ENCODE measurements at regions not wholly inside any gene's neighbourhood (a gene's known extent, or its start where the extent isn't known, plus 50 kb on each side); places are given as distances from the start of the nearest gene placed in this dataset.

DNA sequence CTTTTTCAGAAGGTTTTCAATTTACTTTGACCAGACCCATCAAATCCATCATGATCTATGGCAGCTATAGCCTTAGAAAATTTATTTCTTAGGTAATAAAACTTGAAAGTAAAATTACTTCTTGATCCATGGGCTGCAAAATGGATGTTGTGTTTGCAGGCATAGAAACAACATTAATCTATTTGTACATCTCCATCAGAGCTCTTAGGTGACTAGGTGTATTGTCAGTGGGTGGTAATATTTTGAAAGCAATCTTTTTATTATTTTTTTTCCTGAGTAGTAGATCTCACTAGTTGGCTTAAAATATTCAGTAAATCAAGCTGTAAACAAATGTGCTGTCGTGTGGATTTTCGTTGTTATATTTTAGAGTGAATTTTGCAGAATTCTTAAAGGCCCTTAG is 710.0 kb downstream of the SLITRK6 start:
- H3K27me3 ChIP-seq: no peaks in the 10 kb centered on the region
- intact Hi-C loops (cut with DNase I): no loop called here
- H3K4me1 ChIP-seq: no peaks in the 10 kb centered on the region
- no peaks in the 10 kb centered on the region for H3K9me3 ChIP-seq
- no peak overlapping the region for H3K4me3 ChIP-seq
- TF ChIP-seq, protein P1, sequence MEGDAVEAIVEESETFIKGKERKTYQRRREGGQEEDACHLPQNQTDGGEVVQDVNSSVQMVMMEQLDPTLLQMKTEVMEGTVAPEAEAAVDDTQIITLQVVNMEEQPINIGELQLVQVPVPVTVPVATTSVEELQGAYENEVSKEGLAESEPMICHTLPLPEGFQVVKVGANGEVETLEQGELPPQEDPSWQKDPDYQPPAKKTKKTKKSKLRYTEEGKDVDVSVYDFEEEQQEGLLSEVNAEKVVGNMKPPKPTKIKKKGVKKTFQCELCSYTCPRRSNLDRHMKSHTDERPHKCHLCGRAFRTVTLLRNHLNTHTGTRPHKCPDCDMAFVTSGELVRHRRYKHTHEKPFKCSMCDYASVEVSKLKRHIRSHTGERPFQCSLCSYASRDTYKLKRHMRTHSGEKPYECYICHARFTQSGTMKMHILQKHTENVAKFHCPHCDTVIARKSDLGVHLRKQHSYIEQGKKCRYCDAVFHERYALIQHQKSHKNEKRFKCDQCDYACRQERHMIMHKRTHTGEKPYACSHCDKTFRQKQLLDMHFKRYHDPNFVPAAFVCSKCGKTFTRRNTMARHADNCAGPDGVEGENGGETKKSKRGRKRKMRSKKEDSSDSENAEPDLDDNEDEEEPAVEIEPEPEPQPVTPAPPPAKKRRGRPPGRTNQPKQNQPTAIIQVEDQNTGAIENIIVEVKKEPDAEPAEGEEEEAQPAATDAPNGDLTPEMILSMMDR (IDR thresholded peaks at IDR 0.05): no peak
- TF ChIP-seq POLR2A (IDR thresholded peaks at IDR 0.05): no peak
- 87 to 96% methylated on average over 2 of the region's 2 CpGs for WGBS, 2 donors
- H3K36me3 ChIP-seq: no peaks in the 10 kb centered on the region
- no peak overlapping the region for H3K27ac ChIP-seq
- DNase-seq: no peak

DNA sequence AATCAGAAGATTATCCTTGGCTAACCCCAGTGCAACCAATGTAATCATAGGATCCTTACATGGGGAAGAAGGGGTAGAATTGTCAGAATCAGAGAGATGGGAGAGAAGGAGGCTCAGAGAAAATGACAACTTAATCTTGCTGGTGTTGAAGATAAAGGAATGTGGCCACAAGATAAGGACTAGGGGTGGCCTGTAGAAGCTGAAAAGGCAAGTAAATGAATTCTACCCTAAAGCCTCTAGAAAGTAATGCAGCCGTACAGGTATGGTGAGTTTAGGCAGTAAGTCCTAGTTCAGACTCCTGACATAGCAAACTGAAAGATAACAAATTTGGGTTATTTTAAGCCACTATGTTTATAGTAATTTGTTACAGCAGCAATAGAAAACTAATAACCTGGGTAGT is 718.5 kb downstream of the SLITRK6 start:
- whole genome bisulfite sequencing, 2 donors: 90 to 95% methylated on average over 1 of the region's 1 CpG
- TF ChIP-seq, protein P1 (IDR thresholded peaks at IDR 0.05): no peak
- TF ChIP-seq POLR2A (IDR thresholded peaks at IDR 0.05): no peak
- intact Hi-C loops (cut with DNase I): no loop called here
- H3K9me3 ChIP-seq: no peaks in the 10 kb centered on the region
- no peak for DNase-seq
- no peak overlapping the region for H3K27ac ChIP-seq
- H3K36me3 ChIP-seq: no peaks in the 10 kb centered on the region
- no peak overlapping the region for H3K4me3 ChIP-seq
- H3K4me1 ChIP-seq: no peaks in the 10 kb centered on the region
- no peaks in the 10 kb centered on the region for H3K27me3 ChIP-seq

DNA sequence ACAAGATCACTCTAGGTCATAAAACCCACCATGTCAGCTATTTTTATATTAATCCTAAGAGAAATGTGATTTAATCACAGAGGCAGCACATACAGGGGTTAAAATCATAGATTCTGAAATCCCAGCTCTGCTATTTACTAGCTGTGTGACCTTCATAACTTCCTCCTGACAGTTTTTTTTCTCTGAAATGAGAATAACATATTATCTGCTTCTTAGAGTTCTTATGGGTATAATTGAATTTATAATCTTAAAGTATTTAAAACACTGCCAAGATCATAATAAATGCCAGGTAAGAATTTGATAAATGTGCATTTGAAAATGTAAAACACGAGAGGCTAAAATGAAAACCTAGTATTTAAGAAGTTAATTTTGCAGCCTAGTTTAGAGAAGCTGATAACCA is 722.9 kb downstream of the SLITRK6 start:
- TF ChIP-seq, protein P1 (IDR thresholded peaks at IDR 0.05): no peak
- no peak for TF ChIP-seq POLR2A (IDR thresholded peaks at IDR 0.05)
- WGBS, 2 donors: 33 to 44% methylated on average over 1 of the region's 1 CpG
- Histone ChIP-seq H3K27me3 (no peaks in the 10 kb centered on the region), H3K27ac (no peak overlapping the region), H3K36me3 (no peaks in the 10 kb centered on the region), H3K4me3 (no peak overlapping the region), H3K9me3 (no peaks in the 10 kb centered on the region), H3K4me1 (no peaks in the 10 kb centered on the region)
- no peak for DNase-seq
- intact Hi-C loops (cut with DNase I): no loop called here

DNA sequence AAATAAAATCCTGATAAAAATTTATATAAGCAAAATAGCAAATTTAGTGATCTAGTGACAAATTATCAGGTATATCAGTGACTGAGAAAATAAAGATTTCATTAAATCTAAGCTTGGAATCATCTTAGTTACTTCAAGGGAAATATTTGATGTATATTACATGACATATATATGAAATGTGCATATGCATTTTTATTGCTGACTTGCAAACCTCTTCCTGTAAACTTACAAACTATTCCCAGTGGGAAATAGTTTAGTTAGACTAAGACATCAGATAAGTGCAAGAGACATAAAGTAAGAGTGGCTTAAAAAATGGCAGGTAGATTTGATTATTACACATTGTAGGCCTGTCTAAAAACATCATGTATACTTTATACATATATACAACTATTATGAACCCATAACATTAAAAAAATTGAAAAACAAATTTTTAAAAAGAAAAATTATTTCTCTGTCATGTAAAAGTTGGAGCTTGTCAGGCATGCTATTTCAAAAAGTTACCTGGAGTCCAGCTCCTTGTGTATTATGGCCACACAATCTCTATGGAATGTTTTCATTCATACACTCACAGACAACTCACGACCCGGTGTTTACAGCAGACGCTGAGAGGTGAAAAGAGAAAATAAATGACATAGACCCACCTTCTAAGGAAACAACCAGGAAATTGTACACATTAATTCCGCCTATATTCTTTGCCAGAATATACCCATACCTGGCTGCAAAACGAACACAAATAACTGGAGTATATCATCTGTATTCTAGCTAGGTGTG is 724.5 kb downstream of the SLITRK6 start:
- DNase-seq: no peak
- Histone ChIP-seq H3K27me3 (no peaks in the 10 kb centered on the region), H3K4me1 (no peaks in the 10 kb centered on the region), H3K9me3 (no peaks in the 10 kb centered on the region), H3K4me3 (no peak overlapping the region), H3K36me3 (no peaks in the 10 kb centered on the region), H3K27ac (no peak overlapping the region)
- TF ChIP-seq, protein P1 (IDR thresholded peaks at IDR 0.05): no peak
- no peak for TF ChIP-seq POLR2A (IDR thresholded peaks at IDR 0.05)
- intact Hi-C loops (cut with DNase I): no loop called here
- WGBS, 2 donors: 64 to 72% methylated on average over 5 of the region's 5 CpGs

DNA sequence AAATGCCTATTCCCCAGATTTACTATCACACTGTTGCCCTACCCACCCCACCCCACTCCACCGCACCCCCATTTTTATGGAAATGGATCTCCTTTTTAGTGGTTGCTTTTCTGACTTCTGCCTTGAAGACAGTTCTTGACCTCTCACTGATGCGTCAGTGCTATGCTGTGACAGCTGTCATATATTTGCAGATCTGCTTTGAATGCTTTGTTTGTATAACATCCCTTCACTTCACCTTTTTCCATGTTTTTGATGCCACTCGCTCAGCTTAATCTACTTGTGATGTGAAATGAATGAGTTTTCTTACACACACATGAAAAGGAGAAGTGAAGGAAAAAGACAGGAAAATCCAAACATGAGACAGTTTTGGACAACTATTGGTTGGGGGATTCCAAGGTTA is 731.0 kb downstream of the SLITRK6 start:
- DNase-seq: no peak
- TF ChIP-seq, protein P1 (IDR thresholded peaks at IDR 0.05): no peak
- TF ChIP-seq POLR2A (IDR thresholded peaks at IDR 0.05): no peak
- Histone ChIP-seq H3K9me3 (no peaks in the 10 kb centered on the region), H3K36me3 (no peaks in the 10 kb centered on the region), H3K27ac (no peak overlapping the region), H3K4me3 (no peak overlapping the region), H3K4me1 (no peaks in the 10 kb centered on the region), H3K27me3 (no peaks in the 10 kb centered on the region)
- intact Hi-C loops (cut with DNase I): no loop called here
- WGBS, 2 donors: 90 to 98% methylated on average over 3 of the region's 3 CpGs

Measured in esophagus squamous epithelium (tissue), 5 donors.